Stimulated activated naive CD8-positive, alpha-beta T cell treated with anti-CD3 and anti-CD28 coated beads, Interleukin-15, Interleukin-2, amounts not matched to agents 100 ng/mL and 50 ng/mL, for 24 hours (primary cell): ENCODE measurements at regions not wholly inside any gene's neighbourhood (a gene's known extent, or its start where the extent isn't known, plus 50 kb on each side); places are given as distances from the start of the nearest gene placed in this dataset.

Experiments used
- H3K27ac Mint-ChIP-seq: one replicate; pipeline ENCODE4 v1.8.0; 2021; ENCODE audit warnings: mild to moderate bottlenecking, mixed read lengths
- H3K27me3 Mint-ChIP-seq: one replicate; pipeline ENCODE4 v1.8.0; 2021; ENCODE audit warnings: mixed read lengths
- H3K36me3 Mint-ChIP-seq: one replicate; pipeline ENCODE4 v1.8.0; 2021; ENCODE audit warnings: low read depth, mixed read lengths
- H3K4me1 Mint-ChIP-seq: one replicate; pipeline ENCODE4 v1.8.0; 2021; ENCODE audit warnings: low read depth, mixed read lengths
- H3K4me3 Mint-ChIP-seq: one replicate; pipeline ENCODE4 v1.8.0; 2021; ENCODE audit warnings: mild to moderate bottlenecking, mixed read lengths
- H3K9me3 Mint-ChIP-seq: one replicate; pipeline ENCODE4 v1.8.0; 2021; ENCODE audit warnings: mixed read lengths

- H3K27me3 Mint-ChIP-seq = peaks cover 9% of the 10 kb centered on the region
- H3K4me1 Mint-ChIP-seq = peaks cover 6% of the 10 kb centered on the region
- H3K9me3 Mint-ChIP-seq = no peaks in the 10 kb centered on the region
- H3K36me3 Mint-ChIP-seq = no peaks in the 10 kb centered on the region
- no peak overlapping the region for H3K4me3 Mint-ChIP-seq
- no peak overlapping the region for H3K27ac Mint-ChIP-seq
Measured at GRCh38 chr12:69019910-69020309, 86.9 kb upstream of the CPM start.

GRCh38 chr12:69022674-69023073 is 89.7 kb upstream of the CPM start:
- H3K36me3 Mint-ChIP-seq = no peaks in the 10 kb centered on the region
- peak overlapping the region; percentile 18 for H3K27ac Mint-ChIP-seq
- H3K9me3 Mint-ChIP-seq = no peaks in the 10 kb centered on the region
- H3K4me1 Mint-ChIP-seq = peaks cover 6% of the 10 kb centered on the region
- no peak overlapping the region for H3K4me3 Mint-ChIP-seq
- peaks cover 19% of the 10 kb centered on the region for H3K27me3 Mint-ChIP-seq

GRCh38 chr12:69023840-69024239 is 90.9 kb upstream of the CPM start:
- no peaks in the 10 kb centered on the region for H3K9me3 Mint-ChIP-seq
- H3K36me3 Mint-ChIP-seq = no peaks in the 10 kb centered on the region
- H3K27me3 Mint-ChIP-seq = peaks cover 17% of the 10 kb centered on the region
- no peak overlapping the region for H3K27ac Mint-ChIP-seq
- H3K4me3 Mint-ChIP-seq = no peak overlapping the region
- peaks cover 6% of the 10 kb centered on the region for H3K4me1 Mint-ChIP-seq

GRCh38 chr12:69024413-69024812 is 91.4 kb upstream of the CPM start:
- no peak overlapping the region for H3K4me3 Mint-ChIP-seq
- H3K27ac Mint-ChIP-seq = no peak overlapping the region
- H3K36me3 Mint-ChIP-seq = no peaks in the 10 kb centered on the region
- peaks cover 16% of the 10 kb centered on the region for H3K27me3 Mint-ChIP-seq
- H3K4me1 Mint-ChIP-seq = peaks cover 6% of the 10 kb centered on the region
- H3K9me3 Mint-ChIP-seq = no peaks in the 10 kb centered on the region

GRCh38 chr12:69024907-69025306 is 91.9 kb upstream of the CPM start:
- Mint-ChIP-seq H3K36me3 (no peaks in the 10 kb centered on the region), H3K9me3 (no peaks in the 10 kb centered on the region), H3K4me1 (peaks cover 6% of the 10 kb centered on the region), H3K4me3 (no peak overlapping the region), H3K27ac (no peak overlapping the region), H3K27me3 (peaks cover 16% of the 10 kb centered on the region)

- H3K9me3 Mint-ChIP-seq = no peaks in the 10 kb centered on the region
- H3K4me1 Mint-ChIP-seq = peaks cover 6% of the 10 kb centered on the region
- H3K36me3 Mint-ChIP-seq = no peaks in the 10 kb centered on the region
- peaks cover 16% of the 10 kb centered on the region for H3K27me3 Mint-ChIP-seq
- H3K4me3 Mint-ChIP-seq = no peak overlapping the region
- no peak overlapping the region for H3K27ac Mint-ChIP-seq
Measured at GRCh38 chr12:69026336-69026735, 93.4 kb upstream of the CPM start.

- Mint-ChIP-seq H3K36me3 (no peaks in the 10 kb centered on the region), H3K27ac (no peak overlapping the region), H3K4me3 (no peak overlapping the region), H3K9me3 (no peaks in the 10 kb centered on the region), H3K4me1 (peaks cover 5% of the 10 kb centered on the region), H3K27me3 (peaks cover 16% of the 10 kb centered on the region)
Measured at GRCh38 chr12:69027411-69027881, 94.5 kb upstream of the CPM start.

GRCh38 chr12:69028941-69029729 is 96.2 kb upstream of the CPM start:
- Mint-ChIP-seq H3K4me1 (no peaks in the 10 kb centered on the region), H3K36me3 (no peaks in the 10 kb centered on the region), H3K27me3 (peaks cover 20% of the 10 kb centered on the region), H3K9me3 (no peaks in the 10 kb centered on the region), H3K4me3 (no peak overlapping the region), H3K27ac (no peak overlapping the region)

- Mint-ChIP-seq H3K4me1 (no peaks in the 10 kb centered on the region), H3K36me3 (no peaks in the 10 kb centered on the region), H3K27me3 (peaks cover 20% of the 10 kb centered on the region), H3K9me3 (no peaks in the 10 kb centered on the region), H3K4me3 (no peak overlapping the region), H3K27ac (no peak overlapping the region)
Measured at GRCh38 chr12:69030321-69030720, 97.3 kb upstream of the CPM start.

- no peaks in the 10 kb centered on the region for H3K4me1 Mint-ChIP-seq
- no peak overlapping the region for H3K4me3 Mint-ChIP-seq
- peaks cover 6% of the 10 kb centered on the region for H3K27me3 Mint-ChIP-seq
- H3K36me3 Mint-ChIP-seq = no peaks in the 10 kb centered on the region
- no peaks in the 10 kb centered on the region for H3K9me3 Mint-ChIP-seq
- no peak overlapping the region for H3K27ac Mint-ChIP-seq
Measured at GRCh38 chr12:69036533-69036932, 103.6 kb upstream of the CPM start.

- H3K27me3 Mint-ChIP-seq = peaks cover 6% of the 10 kb centered on the region
Measured at GRCh38 chr12:69036999-69037398, 104.0 kb upstream of the CPM start.

GRCh38 chr12:69039911-69040310 is 106.9 kb upstream of the CPM start:
- H3K4me3 Mint-ChIP-seq = no peak overlapping the region
- peaks cover 2% of the 10 kb centered on the region for H3K4me1 Mint-ChIP-seq
- H3K36me3 Mint-ChIP-seq = no peaks in the 10 kb centered on the region
- no peaks in the 10 kb centered on the region for H3K9me3 Mint-ChIP-seq
- H3K27me3 Mint-ChIP-seq = peaks cover 3% of the 10 kb centered on the region
- no peak overlapping the region for H3K27ac Mint-ChIP-seq

More at GRCh38 chr12:69036999-69037398, 104.0 kb upstream of the CPM start:
- Mint-ChIP-seq H3K36me3 (no peaks in the 10 kb centered on the region), H3K4me3 (no peak overlapping the region), H3K9me3 (no peaks in the 10 kb centered on the region), H3K4me1 (no peaks in the 10 kb centered on the region), H3K27ac (no peak overlapping the region)

- H3K4me3 Mint-ChIP-seq = no peak overlapping the region
- H3K27ac Mint-ChIP-seq = no peak overlapping the region
- peaks cover 20% of the 10 kb centered on the region for H3K27me3 Mint-ChIP-seq
- H3K4me1 Mint-ChIP-seq = peaks cover 5% of the 10 kb centered on the region
- no peaks in the 10 kb centered on the region for H3K36me3 Mint-ChIP-seq
- H3K9me3 Mint-ChIP-seq = no peaks in the 10 kb centered on the region
Measured at GRCh38 chr12:69042557-69042956, 109.6 kb upstream of the CPM start.

- peaks cover 5% of the 10 kb centered on the region for H3K4me1 Mint-ChIP-seq
- H3K9me3 Mint-ChIP-seq = no peaks in the 10 kb centered on the region
- H3K4me3 Mint-ChIP-seq = no peak overlapping the region
- H3K27me3 Mint-ChIP-seq = peaks cover 21% of the 10 kb centered on the region
- no peaks in the 10 kb centered on the region for H3K36me3 Mint-ChIP-seq
- H3K27ac Mint-ChIP-seq = no peak overlapping the region
Measured at GRCh38 chr12:69042970-69043369, 110.0 kb upstream of the CPM start.

GRCh38 chr12:69044887-69045286 is 111.9 kb upstream of the CPM start:
- Mint-ChIP-seq H3K36me3 (no peaks in the 10 kb centered on the region), H3K27ac (no peak overlapping the region), H3K9me3 (no peaks in the 10 kb centered on the region), H3K4me1 (peaks cover 5% of the 10 kb centered on the region), H3K4me3 (no peak overlapping the region), H3K27me3 (peaks cover 33% of the 10 kb centered on the region)

- peaks cover 5% of the 10 kb centered on the region for H3K4me1 Mint-ChIP-seq
- H3K27me3 Mint-ChIP-seq = peaks cover 37% of the 10 kb centered on the region
- no peak overlapping the region for H3K4me3 Mint-ChIP-seq
- H3K9me3 Mint-ChIP-seq = no peaks in the 10 kb centered on the region
- no peaks in the 10 kb centered on the region for H3K36me3 Mint-ChIP-seq
- no peak overlapping the region for H3K27ac Mint-ChIP-seq
Measured at GRCh38 chr12:69045430-69045829, 112.5 kb upstream of the CPM start.
